NCI-H345 treated with DMSO at 0.1 percent for 48 hours (cell line): ENCODE measurements at regions not wholly inside any gene's neighbourhood (a gene's known extent, or its start where the extent isn't known, plus 50 kb on each side); places are given as distances from the start of the nearest gene placed in this dataset.
A peak's percentile ranks its signal among the peaks of the same experiment; 100 is the strongest.

Experiments used
- DNase-seq: peaks from one replicate; lab custom pipeline; 2025; ENCODE audit not compliant: unreplicated experiment; lab: John Stamatoyannopoulos, UW

- no peak for DNase-seq
Measured at GRCh38 chr20:52655395-52655794, 316.8 kb upstream of the TSHZ2 start.

DNA sequence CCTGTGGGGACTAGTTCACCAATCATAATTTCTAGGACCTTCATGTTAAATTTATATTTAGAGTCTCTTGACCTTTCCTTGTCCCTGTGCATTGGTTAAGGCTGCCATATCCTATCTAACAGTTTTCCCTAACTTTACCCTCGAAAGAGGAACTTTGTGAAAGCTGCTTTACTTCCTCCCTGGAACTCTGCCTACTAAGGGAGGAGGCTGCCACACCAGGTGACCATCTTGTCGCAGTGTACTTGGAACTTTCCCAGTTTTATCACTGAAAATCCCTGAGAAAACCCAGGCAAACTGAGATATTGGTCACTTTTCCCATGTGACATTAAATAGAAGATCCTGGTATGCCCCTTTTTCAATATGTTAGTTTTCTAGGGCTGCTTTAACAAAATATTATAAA is 317.6 kb upstream of the TSHZ2 start:
- no peak for DNase-seq

- DNase-seq, result no peak
Measured at GRCh38 chr20:52652271-52652670, 319.9 kb upstream of the TSHZ2 start.

- DNase-seq, result peak; percentile 76
Measured at GRCh38 chr20:52649727-52650126, 322.4 kb upstream of the TSHZ2 start.

DNA sequence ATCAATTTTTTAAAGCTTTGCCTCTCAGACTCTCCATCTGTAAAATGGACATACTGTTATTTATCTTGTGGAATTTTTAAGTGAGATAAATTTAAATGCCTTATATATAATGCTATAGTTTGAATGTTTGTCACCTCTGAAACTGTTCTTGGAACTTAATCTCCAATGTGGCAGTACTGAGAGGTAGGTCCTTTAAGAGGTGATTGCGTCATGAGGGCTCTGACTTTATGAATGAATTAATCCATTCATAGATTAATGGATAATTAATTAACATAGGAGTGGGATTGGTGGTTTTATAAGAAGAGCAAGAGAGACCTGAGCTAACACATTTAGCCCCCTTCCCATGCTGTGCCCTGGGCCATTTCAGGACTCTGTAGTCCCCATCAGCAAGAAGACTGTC is 326.3 kb upstream of the TSHZ2 start:
- no peak for DNase-seq

DNA sequence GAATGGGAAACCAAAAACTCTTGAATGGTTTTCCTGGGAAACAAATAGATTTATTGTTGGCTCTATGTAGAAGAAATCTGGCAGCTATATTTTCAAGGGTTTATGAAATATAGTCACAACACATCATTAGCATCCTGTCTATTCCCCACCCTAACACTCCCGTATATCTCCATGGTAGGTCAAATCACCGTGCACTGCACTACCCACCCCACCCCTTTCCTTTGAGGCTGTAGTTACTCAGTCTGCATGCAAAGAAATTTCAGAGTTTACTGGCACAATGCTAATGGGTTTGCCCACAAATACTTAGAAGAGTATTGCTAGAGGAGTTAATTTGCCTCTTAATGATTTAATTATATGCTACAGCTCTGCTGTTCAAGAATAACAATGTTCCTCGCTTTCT is 329.1 kb upstream of the TSHZ2 start:
- no peak for DNase-seq

- DNase-seq, result no peak
Measured at GRCh38 chr20:52637201-52637600, 335.0 kb upstream of the TSHZ2 start.

- no peak for DNase-seq
Measured at GRCh38 chr20:52631469-52631868, 340.7 kb upstream of the TSHZ2 start.

DNA sequence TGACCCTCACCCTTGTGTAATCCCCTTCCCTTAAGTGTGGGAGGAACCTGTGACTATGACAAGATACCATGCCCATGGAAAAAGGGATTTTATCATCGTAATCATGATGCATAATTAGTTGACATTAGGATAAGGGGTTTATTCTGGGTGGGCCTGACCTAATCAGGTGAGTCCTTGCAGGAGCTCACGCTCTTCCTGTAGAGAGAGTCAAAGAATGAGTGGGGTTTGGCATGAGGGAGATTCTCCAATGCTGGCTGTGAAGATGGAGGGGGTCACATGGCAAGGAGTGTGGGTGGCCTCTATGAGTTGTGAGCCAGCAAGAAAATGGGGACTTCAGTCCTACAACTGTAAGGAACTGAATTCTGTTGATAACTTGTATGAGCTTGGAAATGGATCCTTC is 342.0 kb upstream of the TSHZ2 start:
- no peak for DNase-seq

DNA sequence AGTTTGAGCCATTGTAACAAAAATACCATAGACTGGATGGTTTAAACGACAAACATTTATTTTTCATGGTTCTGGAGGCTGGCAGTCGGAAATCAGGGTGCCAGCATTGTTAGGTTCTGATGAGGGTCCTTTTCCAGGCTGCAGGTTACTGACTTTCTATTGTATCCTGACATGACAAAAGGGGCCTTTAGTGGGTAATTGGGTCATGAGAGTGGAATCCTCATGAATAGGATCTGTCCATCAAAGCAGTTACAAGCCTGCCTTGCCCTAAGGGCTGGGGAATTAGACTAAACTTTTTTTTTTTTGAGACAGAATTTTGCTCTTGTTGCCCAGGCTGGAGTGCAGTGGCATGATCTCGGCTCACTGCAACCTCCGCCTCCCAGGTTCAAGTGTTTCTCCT is 347.9 kb upstream of the TSHZ2 start:
- DNase-seq, result no peak

DNA sequence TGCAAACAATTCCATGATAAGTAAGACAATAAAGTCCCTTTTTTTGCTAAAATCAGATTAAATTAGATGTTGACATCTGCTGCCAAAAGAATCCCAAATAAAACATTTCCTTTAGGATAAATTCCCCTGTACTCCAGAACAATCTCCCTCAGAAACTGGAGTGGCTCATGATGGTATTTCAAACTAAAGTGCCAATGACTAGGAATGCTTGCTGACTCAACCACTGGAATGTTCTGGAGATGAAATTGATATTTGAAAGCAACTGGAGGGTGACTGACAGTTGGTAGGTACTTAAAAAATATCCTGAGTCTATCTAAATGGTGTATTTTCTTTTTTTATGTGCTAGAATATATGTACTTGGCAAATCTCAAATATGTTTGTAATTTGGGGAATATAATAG is 350.1 kb upstream of the TSHZ2 start:
- no peak for DNase-seq

DNA sequence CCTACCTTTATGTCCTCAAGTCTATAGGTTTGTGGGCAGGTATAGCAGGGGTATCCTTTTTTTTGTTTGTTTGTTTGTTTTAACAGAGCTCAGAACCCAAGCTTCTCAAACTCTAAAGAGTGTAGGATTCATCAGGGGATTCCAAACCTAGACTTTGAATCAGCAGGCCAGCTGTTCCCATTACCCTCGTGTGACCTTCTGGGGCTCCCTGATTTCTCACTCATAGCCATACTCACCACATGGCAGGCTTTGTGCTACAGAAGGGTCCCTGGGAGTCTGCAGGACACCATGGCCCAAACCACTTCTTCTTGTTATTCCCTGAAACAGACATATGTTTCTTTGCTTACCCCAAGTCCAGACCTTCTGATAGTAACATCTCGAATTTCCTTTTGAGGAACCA is 350.8 kb upstream of the TSHZ2 start:
- no peak for DNase-seq

- DNase-seq, result no peak
Measured at GRCh38 chr20:52619671-52620070, 352.5 kb upstream of the TSHZ2 start.

GRCh38 chr20:52619101-52619500 is 353.1 kb upstream of the TSHZ2 start:
- no peak for DNase-seq

DNA sequence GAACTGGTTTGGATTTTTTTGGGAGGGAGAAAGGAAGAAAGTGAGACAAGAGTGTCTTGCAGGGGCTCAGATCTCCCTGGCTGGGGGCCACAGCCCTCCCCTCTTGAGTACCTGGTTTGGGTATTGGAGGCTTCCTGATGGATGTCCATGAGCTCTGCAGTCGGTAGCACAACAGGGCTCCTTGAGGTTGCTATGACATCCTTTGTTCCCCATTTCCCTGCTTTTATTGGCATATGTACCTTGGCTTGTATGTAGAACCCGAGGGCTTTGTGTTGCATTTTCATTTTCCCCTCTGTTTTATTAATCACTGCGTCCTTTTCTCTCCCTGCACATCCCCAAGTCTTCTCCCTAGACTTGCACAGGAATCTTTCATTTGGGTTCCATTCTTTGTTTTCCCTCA is 355.5 kb upstream of the TSHZ2 start:
- peak; percentile 36 for DNase-seq

- no peak for DNase-seq
Measured at GRCh38 chr20:52614051-52614863, 357.9 kb upstream of the TSHZ2 start.

DNA sequence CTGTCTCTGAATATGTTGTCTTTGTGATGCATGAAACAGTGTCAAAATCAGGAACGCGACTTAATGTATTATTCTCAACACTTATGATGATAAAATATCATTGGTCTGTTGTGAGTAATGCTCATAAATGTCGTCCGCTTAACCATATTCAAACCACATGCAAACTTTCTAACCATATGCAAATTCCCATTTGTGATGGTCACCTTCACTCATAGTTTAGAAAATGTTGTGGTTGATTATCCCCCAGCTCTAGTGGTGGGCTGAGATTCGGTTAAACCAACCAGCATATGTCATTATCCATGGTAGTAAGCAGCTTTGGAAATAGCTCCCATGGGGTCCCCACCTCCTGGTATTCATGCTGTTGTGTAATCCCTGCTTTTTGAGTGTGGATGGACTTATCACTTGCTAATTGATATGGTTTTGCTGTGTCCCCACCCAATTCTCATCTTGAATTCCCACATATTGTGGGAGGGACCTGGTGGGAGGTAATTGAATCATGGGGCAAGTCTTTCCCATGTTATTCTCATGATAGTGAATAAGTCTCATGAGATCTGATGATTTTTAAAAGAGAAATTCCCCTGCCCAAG is 360.0 kb upstream of the TSHZ2 start:
- no peak for DNase-seq

DNA sequence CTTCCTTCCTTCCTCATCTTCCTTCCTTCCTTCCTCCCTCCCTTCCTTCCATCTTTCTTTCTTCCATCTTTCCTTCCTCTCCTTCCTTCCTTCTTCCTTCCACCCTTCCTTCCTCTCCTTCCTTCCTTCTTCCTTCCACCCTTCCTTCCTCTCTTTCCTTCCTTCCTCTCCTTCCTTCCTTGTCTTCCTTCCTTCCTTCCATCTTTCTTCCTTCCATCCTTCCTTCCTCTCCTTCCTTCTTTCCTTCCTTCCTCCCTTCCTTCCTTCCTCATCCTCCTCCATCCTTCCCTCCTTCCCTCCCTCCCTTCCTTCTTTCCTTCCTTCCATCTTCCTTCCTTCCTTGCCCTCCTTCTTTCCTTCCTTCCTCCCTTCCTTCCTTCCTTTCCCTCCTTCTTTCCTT is 361.4 kb upstream of the TSHZ2 start:
- DNase-seq, result no peak

DNA sequence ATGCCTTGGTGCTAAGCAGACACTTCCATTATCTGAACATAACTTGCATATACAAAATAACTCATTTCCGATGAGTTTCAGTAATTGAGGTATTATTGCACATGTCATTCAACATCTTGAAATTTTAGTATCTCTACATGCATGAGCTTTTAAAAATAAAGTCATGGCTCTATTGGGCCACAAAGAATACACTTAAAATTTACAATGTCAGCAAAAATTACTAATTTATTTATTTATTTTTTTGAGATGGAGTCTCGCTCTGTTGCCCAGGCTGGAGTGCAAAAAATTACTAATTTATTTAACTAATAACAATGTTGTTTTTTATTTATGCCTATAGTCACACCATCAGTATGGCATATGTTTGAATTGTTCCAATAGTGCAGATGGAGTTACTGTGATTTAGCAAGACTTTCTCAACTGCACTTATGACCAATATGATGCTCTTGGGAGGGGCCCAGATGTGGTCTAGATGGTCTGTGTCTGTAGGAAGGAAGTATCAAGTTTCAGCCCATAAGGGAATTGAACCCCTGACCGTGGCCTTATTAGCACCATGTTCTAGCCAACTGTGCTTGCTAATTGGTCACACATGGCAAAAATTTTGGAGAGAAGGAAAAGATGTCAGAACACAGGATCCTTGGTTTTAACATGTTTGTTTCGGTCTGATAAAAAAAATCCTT is 370.7 kb upstream of the TSHZ2 start:
- DNase-seq, result no peak

GRCh38 chr20:52596256-52596655 is 375.9 kb upstream of the TSHZ2 start:
- no peak for DNase-seq

- DNase-seq, result no peak
Measured at GRCh38 chr20:52595518-52595917, 376.6 kb upstream of the TSHZ2 start.

DNA sequence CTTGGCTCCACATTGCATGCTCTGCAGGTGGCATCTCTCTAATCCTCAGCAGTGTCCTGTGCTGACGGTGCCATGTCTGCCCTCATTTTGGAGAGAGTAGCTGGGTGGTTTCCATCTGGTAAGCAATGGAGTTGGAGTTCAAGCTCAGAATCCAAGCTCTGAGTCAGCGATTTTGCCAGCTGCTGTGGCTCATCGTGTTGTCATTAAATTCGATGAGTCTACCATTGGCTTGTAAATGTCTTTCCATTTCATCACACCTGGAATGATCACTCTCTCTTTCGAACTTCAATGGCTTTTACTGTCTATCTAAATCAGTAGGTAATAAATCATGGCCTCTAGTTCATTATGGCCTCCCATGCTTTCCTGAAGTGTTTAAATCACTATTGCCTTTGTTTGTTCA is 378.5 kb upstream of the TSHZ2 start:
- no peak for DNase-seq
